IMR-90 (cell line): ENCODE measurements at regions not wholly inside any gene's neighbourhood (a gene's known extent, or its start where the extent isn't known, plus 50 kb on each side); places are given as distances from the start of the nearest gene placed in this dataset.

Source experiments
- ATAC-seq: fragments of 200-7000 bp; cut with Tn5 transposase; 2 replicates; pipeline ENCODE4 v1.9.1; 2020; ENCODE audit warnings: low read depth, mild to moderate bottlenecking, moderate library complexity
- BruUV-seq: library from RNA; stranded (reverse); fragments of 400-500 nt; replicated peaks from 2 replicates; lab custom pipeline; 2021; lab: Mats Ljungman, UMichigan
- CTCF ChIA-PET: fragments of 300-600 bp; formaldehyde crosslinking; extraction: SDS; loops from one replicate; lab custom pipeline; 2021; ENCODE audit warnings: antibody characterized with exemption; lab: Yijun Ruan, JAX
- POLR2A ChIA-PET: fragments of 300-600 bp; sonication (Branson Sonifier 250); formaldehyde crosslinking; loops from one replicate; lab custom pipeline; 2022; ENCODE audit warnings: antibody characterized with exemption; ENCODE audit not compliant: unreplicated experiment; lab: Charles Lee
- DNase-seq: peaks from one replicate; pipeline ENCODE4 v3.0.0; 2013
- H2AFZ ChIP-seq: replicated peaks from 2 replicates; pipeline ENCODE3; 2013; ENCODE audit warnings: low read length, mild to moderate bottlenecking; ENCODE audit not compliant: poor library complexity
- H2AK5ac ChIP-seq: 2 replicates; pipeline ENCODE4 v1.6.1; 2013; ENCODE audit warnings: low read depth, low read length, inconsistent platforms
- H2AK9ac ChIP-seq: replicated peaks from 2 replicates; pipeline ENCODE3; 2013; ENCODE audit warnings: mild to moderate bottlenecking, low read depth, low read length, moderate library complexity; ENCODE audit not compliant: poor library complexity
- H2BK120ac ChIP-seq: 2 replicates; pipeline ENCODE4 v1.6.1; 2013; ENCODE audit warnings: low read depth, low read length, inconsistent platforms
- H2BK15ac ChIP-seq: 3 replicates; pipeline ENCODE4 v1.6.1; 2013; ENCODE audit warnings: low read depth, low read length, inconsistent platforms
- H2BK20ac ChIP-seq: 2 replicates; pipeline ENCODE4 v1.6.1; 2013; ENCODE audit warnings: low read depth, mild to moderate bottlenecking, inconsistent platforms, low read length, moderate library complexity
- H2BK5ac ChIP-seq: 2 replicates; pipeline ENCODE4 v1.6.1; 2013; ENCODE audit warnings: mild to moderate bottlenecking, low read depth, low read length, inconsistent platforms; ENCODE audit not compliant: poor library complexity, severe bottlenecking
- H3K14ac ChIP-seq: replicated peaks from 2 replicates; pipeline ENCODE4 v1.6.1; 2013; ENCODE audit warnings: low read depth, low read length, inconsistent platforms
- H3K18ac ChIP-seq: 2 replicates; pipeline ENCODE4 v1.6.1; 2013; ENCODE audit warnings: low read depth, low read length, control low read depth
- H3K23ac ChIP-seq: 2 replicates; pipeline ENCODE4 v1.6.1; 2013; ENCODE audit warnings: low read depth, low read length, inconsistent platforms
- H3K27ac ChIP-seq: 2 replicates; pipeline ENCODE4 v1.5.1; 2013; ENCODE audit warnings: mild to moderate bottlenecking, control low read depth, low read length; ENCODE audit not compliant: insufficient read depth
- H3K27me3 ChIP-seq: 2 replicates; pipeline ENCODE4 v1.6.1; 2013; ENCODE audit warnings: low read length; ENCODE audit not compliant: control insufficient read depth, insufficient read depth
- H3K36me3 ChIP-seq: 2 replicates; pipeline ENCODE4 v1.6.1; 2013; ENCODE audit warnings: low read length, mixed read lengths; ENCODE audit not compliant: control insufficient read depth, insufficient read depth
- H3K4ac ChIP-seq: 2 replicates; pipeline ENCODE4 v1.6.1; 2013; ENCODE audit warnings: low read depth, low read length, inconsistent platforms
- H3K4me1 ChIP-seq: 2 replicates; pipeline ENCODE4 v1.6.1; 2013; ENCODE audit warnings: low read length, mixed read lengths; ENCODE audit not compliant: control insufficient read depth, insufficient read depth
- H3K4me2 ChIP-seq: 2 replicates; pipeline ENCODE4 v1.6.1; 2013; ENCODE audit warnings: low read depth, mild to moderate bottlenecking, control low read depth, low read length, moderate library complexity
- H3K4me3 ChIP-seq: 2 replicates; pipeline ENCODE4 v1.5.1; 2013; ENCODE audit warnings: low read depth, mild to moderate bottlenecking, control low read depth, low read length, moderate library complexity; ENCODE audit not compliant: insufficient read depth
- H3K56ac ChIP-seq: 2 replicates; pipeline ENCODE4 v1.6.1; 2013; ENCODE audit warnings: low read length, inconsistent platforms; ENCODE audit not compliant: insufficient read depth; ENCODE audit errors: extremely low read depth
- H3K79me1 ChIP-seq, 2 experiments: 2 replicates each; pipeline ENCODE4 v1.6.1; 2013; ENCODE audit warnings: low read length in 2 of 2, inconsistent platforms in 1 of 2, low read depth in 1 of 2
- H3K9ac ChIP-seq: 2 replicates; pipeline ENCODE4 v1.6.1; 2013; ENCODE audit warnings: low read depth, low read length, control low read depth
- H3K9me1 ChIP-seq: 2 replicates; pipeline ENCODE4 v1.6.1; 2013; ENCODE audit warnings: low read length, inconsistent platforms; ENCODE audit not compliant: insufficient read depth
- H3K9me3 ChIP-seq: 2 replicates; pipeline ENCODE4 v1.6.1; 2013; ENCODE audit warnings: low read length; ENCODE audit not compliant: control insufficient read depth, insufficient read depth
- H4K20me1 ChIP-seq: 2 replicates; pipeline ENCODE4 v1.6.1; 2013; ENCODE audit warnings: low read length, inconsistent platforms; ENCODE audit not compliant: insufficient read depth
- H4K5ac ChIP-seq: 2 replicates; pipeline ENCODE4 v1.6.1; 2013; ENCODE audit warnings: mild to moderate bottlenecking, low read depth, low read length, control low read depth
- H4K8ac ChIP-seq, 2 experiments: 2 replicates each; pipeline ENCODE4 v1.6.1; 2013; ENCODE audit warnings: low read depth in 2 of 2, low read length in 2 of 2, control low read depth in 1 of 2, inconsistent platforms in 1 of 2
- H4K91ac ChIP-seq: 2 replicates; pipeline ENCODE4 v1.6.1; 2013; ENCODE audit warnings: low read depth, low read length, inconsistent platforms; ENCODE audit not compliant: insufficient read depth
- MXI1 ChIP-seq: IDR thresholded peaks from 2 replicates; pipeline ENCODE4 v1.6.1; 2012; ENCODE audit warnings: low read depth, mild to moderate bottlenecking, low read length, moderate library complexity, borderline replicate concordance
- RAD21 ChIP-seq: IDR thresholded peaks from 2 replicates; pipeline ENCODE4 v1.6.1; 2012; ENCODE audit warnings: low read length, improper control_type of control experiment
- WGBS, 2 experiments: methylation state at CpG; one replicate each; pipeline versions ENCODE4 v1.1.5 to v1.1.7; 2013; ENCODE audit warnings: missing lambda C conversion rate in 2 of 2; ENCODE audit not compliant: insufficient read length in 1 of 2; ENCODE audit errors: extremely low coverage in 2 of 2; 5-methylcytosine and 5-hydroxymethylcytosine counted together
- dilution Hi-C: fragments of 300-500 bp; cut with HindIII; formaldehyde crosslinking; loops from one replicate; pipeline ENCODE4 v1.14.3; 2018; ENCODE audit warnings: low sequenced_read_pairs; ENCODE audit not compliant: unreplicated experiment
- in situ Hi-C: fragments of 300-500 bp; cut with MboI; formaldehyde crosslinking; loops from 3 replicates; pipeline ENCODE4 v1.14.3; 2019; ENCODE audit warnings: low sequenced_read_pairs, inconsistent platforms, mixed read lengths
- intact Hi-C: fragments of 100-400 bp; cut with micrococcal nuclease; formaldehyde crosslinking; loops from 2 replicates; pipeline ENCODE4 v1.10.0; 2022

GRCh38 chr2:194155431-194155830 lies 1501.6 kb upstream of the SLC39A10 start:
- no peak overlapping the region for H2BK15ac ChIP-seq
- no peak overlapping the region for H4K91ac ChIP-seq
- no peaks in the 10 kb centered on the region for H3K36me3 ChIP-seq
- no peak overlapping the region for H3K14ac ChIP-seq
- H3K4me3 ChIP-seq: no peak overlapping the region
- H3K4me1 ChIP-seq: no peaks in the 10 kb centered on the region
- TF ChIP-seq RAD21 (no peak), MXI1 (no peak)
- ATAC-seq (no peak), DNase-seq (no peak)
- no peak overlapping the region for H2BK5ac ChIP-seq
- no peak overlapping the region for H3K4me2 ChIP-seq
- ChIA-PET POLR2A (no interaction called here), CTCF (no interaction called here)
- dilution Hi-C loops (no loop called here), intact Hi-C loops (no loop called here), in situ Hi-C loops (no loop called here)
- H2AK5ac ChIP-seq: no peak overlapping the region
- H3K27ac ChIP-seq: no peak overlapping the region
- H3K56ac ChIP-seq: no peak overlapping the region
- H3K18ac ChIP-seq: no peak overlapping the region
- H3K23ac ChIP-seq: no peak overlapping the region
- H3K9ac ChIP-seq: no peak overlapping the region
- H4K8ac ChIP-seq: no peak overlapping the region
- WGBS, 2 experiments: 80% methylated on average over 1 of the region's 4 CpGs; no CpG with 5 or more reads in 1 of the 2 experiments
- no peak overlapping the region for H2BK20ac ChIP-seq
- H3K9me1 ChIP-seq: no peaks in the 10 kb centered on the region
- H4K5ac ChIP-seq: no peak overlapping the region
- no TSS peak for BruUV-seq
- H4K20me1 ChIP-seq: no peaks in the 10 kb centered on the region
- H3K79me1 ChIP-seq: no peaks in the 10 kb centered on the region
- H3K9me3 ChIP-seq: peaks cover 12% of the 10 kb centered on the region
- H2AFZ ChIP-seq: no peak overlapping the region
- no peak overlapping the region for H2AK9ac ChIP-seq
- H3K27me3 ChIP-seq: no peaks in the 10 kb centered on the region
- H3K4ac ChIP-seq: no peak overlapping the region
- H2BK120ac ChIP-seq: no peak overlapping the region
